HG03045 (cell line): ENCODE measurements at regions not wholly inside any gene's neighbourhood (a gene's known extent, or its start where the extent isn't known, plus 50 kb on each side); places are given as distances from the start of the nearest gene placed in this dataset.

ENCODE experiments used
- ATAC-seq: cut with Tn5 transposase; IDR thresholded peaks from one replicate; pipeline ENCODE4 v1.9.1; 2021; ENCODE audit warnings: mild to moderate bottlenecking, moderate library complexity; ENCODE audit not compliant: unreplicated experiment

DNA sequence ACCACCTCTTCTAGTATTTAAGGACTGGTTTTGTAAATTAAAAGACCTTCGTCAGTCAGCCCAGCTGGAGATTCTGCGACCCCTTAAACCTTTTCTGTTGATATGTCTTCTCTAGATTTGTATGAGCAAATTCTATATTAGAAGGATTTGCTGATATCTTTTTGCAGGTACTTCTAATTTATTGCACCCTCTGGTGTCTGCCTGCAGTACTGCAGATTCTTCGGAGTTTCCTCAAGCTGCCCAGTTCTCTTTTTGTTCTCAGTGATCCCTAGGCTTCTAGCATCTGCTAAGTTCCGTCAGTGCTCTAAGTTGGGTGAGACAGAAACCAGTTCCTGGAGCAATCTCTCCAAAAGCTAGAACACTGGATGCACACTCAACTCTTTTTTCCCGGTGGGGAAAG lies 545.2 kb downstream of the C4orf33 start:
- ATAC-seq: peak; percentile 67

DNA sequence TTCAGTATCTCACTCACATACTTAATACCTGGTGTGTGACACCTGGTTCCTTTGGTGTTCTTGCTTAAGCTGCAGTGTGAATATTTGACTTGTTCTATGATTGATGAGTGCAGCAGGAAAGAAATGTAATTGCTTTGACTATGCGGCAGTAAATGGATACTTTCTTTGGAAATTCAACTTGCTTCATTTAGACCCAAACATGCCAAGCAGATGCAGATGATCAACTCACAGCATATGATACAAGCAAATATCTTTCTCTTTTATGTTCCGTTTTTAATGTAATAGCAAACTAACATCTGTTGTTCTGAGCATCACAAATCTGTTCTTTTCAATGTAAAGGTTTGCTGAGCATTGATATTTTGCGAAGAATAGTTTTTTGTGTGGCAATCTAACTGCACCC lies 549.5 kb downstream of the C4orf33 start:
- no peak for ATAC-seq

DNA sequence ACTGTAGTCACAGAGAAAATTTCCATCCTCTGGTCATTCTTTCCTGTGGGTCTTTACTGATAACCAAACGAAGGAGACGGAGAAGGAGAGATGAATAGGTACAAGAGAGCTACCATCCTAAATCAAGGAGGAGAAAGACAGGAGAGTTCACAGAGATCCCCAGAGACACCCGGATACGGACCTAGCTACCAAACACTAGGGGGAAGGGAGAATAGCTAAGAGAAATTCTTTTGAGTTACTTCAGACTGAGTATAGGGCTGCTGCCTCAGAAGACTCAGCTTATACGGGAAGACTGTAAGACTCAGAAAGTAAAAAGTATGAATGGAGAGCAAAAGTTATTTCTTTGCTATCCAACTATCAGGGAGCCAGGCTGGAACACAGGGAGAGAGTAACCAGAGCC lies 572.1 kb downstream of the C4orf33 start:
- no peak for ATAC-seq

DNA sequence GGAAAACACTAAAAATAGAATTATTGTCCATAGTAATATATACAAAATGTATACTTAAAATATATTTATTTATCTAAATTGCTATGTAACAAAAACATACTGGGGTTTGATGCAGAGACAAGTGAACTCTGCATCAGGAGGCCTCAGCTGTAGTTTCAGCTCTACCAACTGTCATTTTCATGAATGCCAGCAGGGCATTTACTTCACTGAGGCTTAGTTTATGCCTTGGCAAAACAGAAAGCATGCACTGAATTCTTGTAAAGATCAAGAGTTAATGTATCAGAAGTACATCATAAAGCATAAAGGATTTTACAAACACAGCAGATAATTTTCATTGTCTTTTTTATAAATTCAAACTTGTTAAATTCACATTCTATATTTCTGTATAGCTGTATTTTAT lies 577.0 kb downstream of the C4orf33 start:
- no peak for ATAC-seq

DNA sequence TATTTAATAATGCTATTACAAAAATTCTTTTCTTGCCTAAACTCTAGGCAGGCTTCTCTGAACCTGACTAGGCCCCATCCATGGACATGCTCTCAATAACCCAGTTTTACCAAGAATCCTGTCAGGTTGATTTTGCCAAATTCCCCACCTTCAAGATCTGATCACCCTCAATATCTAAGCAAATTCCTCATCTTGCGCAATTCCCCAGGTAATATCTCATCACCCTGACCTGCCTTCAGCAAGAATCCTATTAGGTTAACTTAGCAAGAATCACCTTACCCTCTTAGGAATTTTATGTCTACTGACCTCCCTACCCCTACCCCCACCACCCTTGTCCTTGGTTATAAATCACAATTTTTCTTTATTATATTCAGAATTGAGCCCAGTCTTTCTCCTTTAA lies 579.1 kb downstream of the C4orf33 start:
- ATAC-seq: no peak

DNA sequence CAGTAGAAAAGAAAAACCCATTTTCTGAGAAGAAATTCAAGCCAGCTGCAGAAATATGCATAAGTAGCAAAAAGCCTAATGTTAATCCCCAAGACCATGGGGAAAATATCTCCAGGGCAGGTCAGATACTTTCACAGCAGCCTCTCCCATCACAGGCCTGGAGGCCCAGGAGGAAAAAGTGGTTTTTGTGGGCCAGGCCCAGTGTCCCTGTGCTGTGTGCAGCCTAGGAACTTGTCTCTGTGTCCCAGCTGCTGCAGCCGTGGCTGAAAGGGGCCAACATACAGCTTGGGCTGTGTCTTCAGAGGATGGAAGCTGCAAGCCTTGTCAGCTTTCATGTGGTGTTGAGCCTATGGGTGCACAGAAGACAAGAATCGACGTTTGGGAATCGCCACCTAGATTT lies 581.0 kb downstream of the C4orf33 start:
- ATAC-seq: no peak

DNA sequence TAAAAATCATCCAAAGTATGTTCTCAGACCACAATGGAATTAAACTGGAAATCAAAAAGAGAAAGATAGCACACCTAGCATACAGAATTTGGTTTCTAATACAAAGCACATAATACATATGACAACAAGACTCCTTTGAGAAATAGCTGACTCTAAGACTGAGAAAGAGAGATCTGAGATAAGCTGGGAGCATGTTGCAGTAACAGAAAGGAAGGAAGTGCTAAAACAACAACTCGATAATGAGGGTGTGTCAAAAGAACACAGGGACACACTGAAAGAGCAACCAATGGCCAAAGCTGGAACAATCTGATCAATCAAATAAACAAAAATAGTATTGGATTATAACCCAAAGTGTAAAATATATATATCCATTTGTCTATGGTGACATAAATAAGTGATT lies 586.6 kb downstream of the C4orf33 start:
- ATAC-seq: no peak

DNA sequence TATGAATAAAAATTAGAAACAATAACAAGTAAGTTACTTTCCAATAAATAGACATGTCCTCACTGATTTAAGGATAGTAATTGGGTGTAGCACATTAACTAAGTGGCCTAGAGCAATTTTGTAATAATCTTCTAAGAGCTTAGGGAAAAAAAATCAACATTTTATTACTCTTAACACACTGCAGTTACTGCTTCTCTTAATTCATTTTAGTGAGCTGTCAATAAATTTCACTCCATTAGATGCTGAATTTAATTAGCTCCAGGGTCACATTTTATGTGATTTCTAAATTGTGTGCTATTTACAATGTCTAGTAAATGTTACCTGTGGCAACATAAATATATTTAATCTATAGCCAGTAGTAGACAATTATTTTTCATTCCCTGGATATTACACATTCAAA lies 612.0 kb downstream of the C4orf33 start:
- no peak for ATAC-seq

DNA sequence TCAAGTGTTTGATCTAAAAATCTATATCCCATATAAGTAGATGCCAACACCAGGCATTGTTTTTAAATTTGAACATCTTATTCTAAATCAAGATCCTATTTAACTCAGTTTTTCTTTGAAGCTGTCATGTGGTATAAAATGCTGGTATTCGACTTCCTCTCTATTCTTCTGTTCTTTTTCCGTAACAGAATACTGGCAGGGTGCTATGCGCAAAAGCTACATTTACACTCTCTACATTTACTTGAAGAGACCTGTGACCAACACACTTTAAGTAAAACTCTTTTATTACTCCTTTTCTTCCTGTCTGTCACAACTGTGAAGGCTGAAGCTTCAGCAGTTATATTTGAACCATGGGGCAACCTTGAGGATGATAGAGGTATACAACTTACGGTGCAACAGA lies 612.8 kb downstream of the C4orf33 start:
- ATAC-seq: no peak

DNA sequence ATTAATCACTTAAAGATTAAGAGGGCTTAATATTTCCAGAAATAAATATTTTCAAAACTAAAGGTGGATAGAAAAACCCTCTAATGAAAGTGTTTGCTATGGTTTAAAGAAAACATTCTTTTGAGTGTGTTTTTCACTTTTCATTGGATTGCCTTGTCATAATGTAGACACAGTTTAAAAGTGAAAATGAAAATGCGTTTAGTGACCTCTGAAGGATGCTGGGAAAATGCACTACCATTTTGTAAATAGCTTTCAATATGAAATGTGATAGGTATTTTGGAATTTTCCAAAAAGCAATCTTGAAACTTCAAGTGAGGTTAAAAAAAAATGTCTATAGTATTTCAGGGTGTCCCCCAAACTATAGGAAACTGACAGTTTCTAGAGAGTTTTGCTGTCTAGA lies 642.2 kb downstream of the C4orf33 start:
- no peak for ATAC-seq

DNA sequence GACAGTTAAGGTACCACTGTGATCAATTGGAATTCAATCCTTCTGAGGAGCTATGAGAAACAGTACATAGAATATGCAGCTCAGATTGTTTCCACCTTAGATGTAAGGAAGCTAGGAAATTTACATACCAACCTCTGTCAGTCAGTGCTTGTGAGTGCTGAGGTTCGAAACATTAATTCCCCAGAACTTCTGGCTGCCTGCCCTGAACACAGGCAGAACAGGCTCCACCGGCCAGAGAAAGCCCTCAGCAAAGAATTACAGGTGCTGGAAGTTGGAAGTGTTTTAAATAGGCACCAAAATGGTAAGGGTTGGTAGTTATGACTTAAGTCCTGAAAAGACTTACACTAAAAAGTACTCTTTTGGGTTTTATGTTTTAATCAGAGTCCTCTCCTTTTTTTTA lies 651.8 kb downstream of the C4orf33 start:
- ATAC-seq: no peak

DNA sequence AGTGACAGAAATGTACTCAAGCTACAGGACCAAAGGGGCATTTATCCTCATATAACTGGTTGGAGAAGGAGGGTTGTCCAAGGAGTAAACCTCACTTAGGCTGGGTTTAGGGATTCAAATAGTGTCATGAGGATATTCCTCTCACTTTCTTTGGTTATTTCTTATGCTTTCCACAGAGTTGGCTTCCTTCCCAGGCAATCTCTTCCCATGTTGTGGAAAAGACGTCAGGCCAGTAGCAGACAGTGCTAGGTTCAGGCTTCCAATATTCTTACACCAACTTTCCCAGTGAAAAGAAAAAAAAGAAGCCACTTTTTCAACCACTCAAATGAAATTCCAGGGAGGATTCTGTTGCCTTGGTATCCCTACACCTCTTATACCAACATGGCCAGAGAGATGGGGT lies 653.0 kb downstream of the C4orf33 start:
- ATAC-seq: no peak

DNA sequence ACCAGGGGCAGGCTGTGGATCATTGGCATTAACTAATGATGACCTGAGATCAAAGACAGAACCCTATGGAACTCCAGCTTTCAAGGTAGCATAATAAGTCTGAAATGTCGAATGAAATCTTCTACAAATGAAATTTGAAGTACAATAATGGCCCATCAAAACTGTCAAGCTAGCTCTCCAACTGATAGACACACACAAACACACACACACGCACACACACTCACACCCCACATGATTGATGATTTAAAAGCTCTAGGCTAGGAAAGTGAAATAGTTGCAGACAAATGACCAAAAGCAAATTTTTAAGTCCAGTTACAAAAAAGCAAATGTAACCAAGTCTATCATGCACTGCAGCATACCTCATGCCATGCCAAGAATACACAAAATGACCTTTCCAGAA lies 655.7 kb downstream of the C4orf33 start:
- ATAC-seq: no peak

DNA sequence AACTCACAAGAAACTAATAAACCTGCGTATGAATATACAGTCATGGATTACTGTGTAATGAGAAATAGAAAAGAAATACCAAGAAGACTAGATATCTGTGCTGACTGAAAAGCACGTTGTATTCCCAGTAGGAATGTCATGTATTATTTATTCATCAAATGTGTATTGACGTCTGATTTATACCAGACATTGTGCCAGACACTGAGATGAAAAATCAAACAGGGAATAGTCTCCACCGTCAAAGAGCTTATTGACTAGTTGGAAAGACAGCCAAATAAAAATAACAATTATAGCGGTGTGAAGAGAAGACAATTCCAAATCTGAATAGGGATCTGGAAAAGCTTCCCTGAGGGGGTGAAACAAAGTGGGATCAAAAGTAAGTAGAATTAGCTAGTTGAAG lies 687.6 kb downstream of the C4orf33 start:
- ATAC-seq: no peak

DNA sequence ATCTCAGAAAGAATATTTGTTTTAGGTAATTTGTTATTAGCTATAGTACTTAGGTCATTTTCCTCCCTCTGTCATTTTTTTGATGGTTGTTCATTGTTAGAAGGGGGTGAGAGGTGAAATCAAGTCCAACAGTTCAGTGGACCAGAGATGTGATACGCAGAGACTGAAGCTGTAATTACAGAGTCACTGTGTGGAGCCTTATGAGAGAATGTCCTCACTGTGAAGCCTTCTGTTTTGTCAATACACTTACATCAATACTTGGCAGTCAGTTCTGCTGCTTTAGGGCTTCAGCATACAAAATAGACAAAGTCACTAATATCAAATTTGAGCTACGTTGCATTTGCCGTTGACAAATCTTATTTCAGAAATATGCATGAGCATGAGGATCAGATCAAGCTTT lies 692.5 kb downstream of the C4orf33 start:
- no peak for ATAC-seq

DNA sequence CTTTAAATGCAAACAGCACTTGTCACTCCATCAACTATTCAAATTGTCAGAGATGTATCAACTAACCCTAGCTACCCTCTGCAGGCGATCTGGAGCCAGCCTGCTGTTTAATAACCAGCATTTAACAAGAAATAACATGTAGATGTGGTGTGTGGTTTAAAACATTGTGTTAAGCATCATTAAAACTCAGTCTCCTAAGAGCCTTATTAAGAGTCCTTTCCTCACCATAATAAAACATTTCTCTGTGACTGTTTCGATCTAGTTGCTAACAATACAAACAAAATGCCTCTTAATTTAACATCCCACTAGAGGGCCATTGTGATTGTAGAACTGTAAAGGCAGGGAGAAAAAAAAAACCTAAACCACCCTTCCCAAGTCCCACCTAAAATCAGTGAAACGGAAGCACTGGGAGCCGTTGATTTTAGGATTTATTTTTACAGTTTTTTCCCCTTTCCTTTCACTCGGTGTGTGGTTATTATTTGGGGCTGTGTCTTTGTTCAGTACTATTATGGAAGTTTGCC lies 708.6 kb downstream of the C4orf33 start:
- ATAC-seq: no peak

DNA sequence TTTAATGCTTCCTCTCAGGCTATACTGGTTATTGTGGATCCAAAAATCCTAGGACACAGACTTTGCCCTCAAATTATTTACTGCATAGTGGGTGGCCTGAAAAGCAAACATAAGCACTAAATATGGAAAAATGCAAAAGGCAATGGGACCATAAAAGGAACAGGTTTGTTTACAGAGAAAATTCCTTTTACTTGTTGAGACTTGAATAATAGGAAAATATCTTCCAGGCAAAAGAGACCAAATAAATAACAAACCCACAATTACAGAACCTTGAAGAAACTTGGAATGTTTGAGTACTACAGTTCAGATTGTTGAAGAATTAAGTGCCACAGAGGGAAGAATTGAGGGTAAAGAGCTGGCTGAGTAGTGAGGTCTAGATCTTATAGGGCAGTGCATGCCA lies 711.0 kb downstream of the C4orf33 start:
- ATAC-seq: no peak

DNA sequence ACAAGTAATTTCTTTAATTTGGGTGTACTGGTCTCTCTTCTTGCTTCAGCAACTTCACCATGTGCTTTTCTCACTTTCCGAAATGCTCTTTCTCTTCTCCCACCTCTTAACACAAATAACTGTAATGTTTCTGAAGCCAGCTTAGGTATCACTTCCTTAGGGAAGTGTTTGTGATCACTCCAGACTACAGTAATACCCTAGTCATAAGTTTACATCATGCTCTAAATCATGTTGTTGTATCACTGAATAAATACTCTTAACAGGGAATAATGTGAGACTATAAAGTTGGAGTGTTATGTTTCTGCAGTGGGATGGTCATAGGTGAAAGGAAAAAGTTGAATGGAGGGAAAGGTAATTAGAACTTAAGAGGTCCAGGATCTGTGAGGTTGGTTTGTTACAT lies 712.3 kb downstream of the C4orf33 start:
- ATAC-seq: no peak

DNA sequence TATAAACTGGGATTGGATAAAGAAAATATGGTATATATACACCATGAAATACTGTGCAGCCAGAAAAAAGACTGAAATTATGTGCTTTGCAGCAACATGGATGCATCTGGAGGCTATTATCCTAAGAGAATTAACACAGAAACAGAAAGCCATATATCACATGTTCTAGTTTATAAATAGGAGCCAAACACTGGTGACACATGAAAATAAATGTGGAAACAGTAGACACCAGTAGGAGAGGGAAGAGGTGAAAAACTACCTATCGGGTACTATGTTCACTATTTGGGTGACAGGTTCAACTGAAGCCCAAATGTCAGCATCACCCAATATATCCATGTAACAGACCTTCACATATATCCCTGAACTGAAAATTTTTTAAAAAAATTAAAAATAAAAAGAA lies 725.1 kb downstream of the C4orf33 start:
- ATAC-seq: no peak

DNA sequence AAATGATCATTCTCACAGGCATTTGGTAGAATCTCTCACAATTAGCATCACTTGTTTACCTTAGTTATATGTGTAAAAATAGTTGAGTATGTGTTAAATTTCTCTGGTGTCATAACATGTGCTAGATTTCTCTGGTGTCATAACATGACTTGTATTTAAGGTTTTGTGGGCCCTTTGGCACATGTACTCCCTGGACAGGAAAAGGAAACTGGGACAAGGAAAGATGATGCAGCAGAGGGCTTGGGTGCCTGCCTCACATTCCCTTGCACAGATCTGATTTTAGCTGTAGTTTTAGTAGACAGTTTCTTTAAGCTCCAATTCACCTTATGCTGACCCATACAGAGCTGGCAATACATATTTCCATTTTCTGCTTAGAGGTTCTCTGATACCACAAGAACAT lies 726.0 kb downstream of the C4orf33 start:
- no peak for ATAC-seq

DNA sequence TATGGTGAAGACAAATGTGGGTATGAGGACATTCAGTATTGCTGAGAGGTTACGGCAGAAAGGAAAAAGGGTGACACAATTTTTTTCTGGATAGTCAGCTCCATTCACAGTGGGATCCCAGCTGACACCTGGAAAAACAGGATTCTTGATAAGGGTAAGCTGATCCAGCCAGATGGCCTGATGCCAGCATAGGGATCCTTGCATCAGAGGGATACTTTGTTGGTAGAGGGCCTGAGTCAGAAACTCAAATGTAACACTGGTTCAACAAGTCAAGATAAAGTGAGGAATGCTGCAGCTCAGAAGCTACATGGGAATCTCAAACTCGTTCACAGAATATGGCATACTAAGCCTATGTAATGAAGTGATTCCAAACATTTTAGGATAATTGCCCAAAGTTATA lies 726.7 kb downstream of the C4orf33 start:
- no peak for ATAC-seq

DNA sequence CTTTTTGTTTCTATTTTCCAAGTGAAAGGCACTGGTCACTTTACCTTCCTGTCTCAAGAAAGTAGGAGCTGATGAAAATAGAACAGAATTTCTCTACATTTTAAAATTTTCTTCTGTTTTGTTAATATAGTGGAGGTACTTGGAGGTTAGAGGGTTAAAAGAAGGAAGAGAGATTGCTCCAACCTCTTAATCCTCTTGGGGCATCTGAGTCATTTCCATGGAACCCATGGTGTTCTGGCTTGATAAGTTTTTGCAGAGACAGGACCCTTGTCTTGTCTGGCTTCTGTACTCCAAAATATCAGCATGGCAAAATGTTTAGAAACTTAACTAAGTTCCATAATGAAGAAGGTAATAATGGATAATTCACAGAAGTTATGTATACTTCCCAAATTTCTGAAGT lies 727.2 kb downstream of the C4orf33 start:
- no peak for ATAC-seq

DNA sequence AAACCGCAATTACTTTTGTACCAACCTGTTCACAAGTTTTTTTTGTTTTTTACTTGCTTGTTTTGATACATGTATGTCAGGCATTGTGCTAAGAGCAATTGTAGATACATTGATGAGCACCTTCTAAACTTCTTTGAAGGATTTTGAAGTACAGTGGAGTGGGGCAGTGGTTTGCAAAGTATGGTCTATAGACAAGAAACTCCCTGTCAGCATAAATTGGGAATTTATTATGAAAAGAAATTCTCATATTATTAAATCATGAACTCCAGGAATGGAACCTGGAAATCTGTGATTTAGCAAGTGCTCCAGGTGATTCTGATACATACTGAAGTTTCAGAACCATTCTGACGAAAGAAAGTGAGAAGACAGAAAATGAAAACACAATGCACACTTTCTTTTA lies 733.4 kb downstream of the C4orf33 start:
- no peak for ATAC-seq

DNA sequence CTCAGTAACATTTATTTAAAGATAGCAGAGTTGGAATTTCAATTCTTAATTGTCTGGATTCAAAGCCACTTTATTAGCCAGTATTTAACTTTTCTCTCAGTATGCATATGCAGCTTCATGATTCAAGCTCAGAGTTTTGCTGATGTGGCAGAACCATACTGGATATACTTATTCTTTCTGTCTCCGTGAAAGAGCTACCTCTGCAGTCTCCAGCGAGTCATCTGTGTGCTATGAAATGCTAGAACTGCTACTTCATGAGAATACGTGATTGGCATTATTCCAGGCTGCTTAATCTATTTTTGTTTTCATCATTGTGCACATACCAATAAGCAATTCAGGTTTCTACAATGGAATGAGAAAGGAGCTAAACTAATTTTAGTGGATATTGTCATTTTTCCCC lies 743.7 kb downstream of the C4orf33 start:
- no peak for ATAC-seq
